HG02938 (cell line): ENCODE measurements at regions not wholly inside any gene's neighbourhood (a gene's known extent, or its start where the extent isn't known, plus 50 kb on each side); places are given as distances from the start of the nearest gene placed in this dataset.

Experiments used
- ATAC-seq: cut with Tn5 transposase; IDR thresholded peaks from one replicate; pipeline ENCODE4 v1.9.1; 2021; ENCODE audit warnings: mild to moderate bottlenecking, moderate library complexity; ENCODE audit not compliant: unreplicated experiment

DNA sequence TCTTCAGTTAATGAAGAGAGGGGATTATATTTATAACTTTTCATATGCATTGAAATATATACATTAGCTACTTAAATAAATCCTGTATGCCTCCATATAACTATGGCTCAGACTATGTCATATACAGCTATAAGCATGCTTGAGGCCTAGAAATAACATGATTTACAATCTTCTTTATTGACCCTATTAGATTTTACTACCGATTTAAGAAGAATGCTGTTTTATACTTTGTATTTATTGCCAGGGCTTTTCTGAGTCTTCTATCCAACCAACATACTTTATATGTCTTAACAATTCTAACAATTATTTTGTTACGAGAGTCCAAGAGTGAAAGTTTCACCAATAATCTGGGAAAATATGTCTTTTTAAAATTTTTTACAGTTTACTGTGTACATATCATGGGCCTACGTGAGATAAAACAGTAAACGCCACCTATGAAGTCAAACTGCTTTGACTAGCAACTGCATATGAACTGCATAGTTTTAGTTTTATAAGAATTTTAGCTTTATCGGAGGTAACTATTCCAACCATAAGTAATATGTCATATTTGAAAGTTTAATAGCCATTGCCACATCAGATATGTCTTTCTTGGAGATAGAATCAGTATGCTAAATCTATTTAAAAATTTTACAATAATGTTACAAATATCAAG lies 861.0 kb downstream of the USP25 start:
- no peak for ATAC-seq

DNA sequence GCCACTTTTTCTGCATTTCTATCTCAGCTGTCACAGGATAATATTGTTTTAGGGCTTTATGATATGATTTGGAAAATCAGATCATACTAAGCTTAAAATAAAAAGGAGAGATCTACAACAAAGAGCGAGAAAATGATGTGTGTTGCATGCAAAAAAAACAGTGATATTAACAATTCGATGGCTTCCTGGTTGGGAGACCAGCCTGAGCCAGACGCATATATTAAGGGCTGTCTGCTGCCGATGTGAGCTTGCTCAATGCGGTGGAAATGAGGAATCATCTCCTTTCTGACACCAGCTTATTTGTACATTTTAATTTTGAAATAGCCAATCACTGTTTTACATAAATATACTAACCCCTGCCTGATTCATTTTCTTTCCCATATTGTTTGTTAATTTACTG lies 862.6 kb downstream of the USP25 start:
- no peak for ATAC-seq

DNA sequence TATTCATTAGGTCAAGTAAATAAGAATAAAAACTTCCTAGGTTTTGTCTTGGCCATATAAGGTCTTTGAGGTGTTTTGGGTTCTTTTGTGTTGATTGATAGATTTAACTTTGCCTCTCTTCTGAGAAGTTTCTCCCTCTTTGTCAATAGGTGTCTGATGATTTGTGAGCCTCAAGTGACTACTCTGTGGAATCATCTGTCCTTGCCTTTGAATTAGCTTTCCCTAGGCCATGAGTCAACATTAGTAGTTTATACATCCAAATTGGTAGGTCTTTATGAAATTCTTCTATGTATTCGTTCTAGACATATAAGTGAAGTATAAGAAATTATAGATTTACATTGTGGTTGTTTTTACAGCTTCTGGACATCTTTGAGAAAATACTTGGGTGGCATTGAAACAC lies 864.4 kb downstream of the USP25 start:
- no peak for ATAC-seq

DNA sequence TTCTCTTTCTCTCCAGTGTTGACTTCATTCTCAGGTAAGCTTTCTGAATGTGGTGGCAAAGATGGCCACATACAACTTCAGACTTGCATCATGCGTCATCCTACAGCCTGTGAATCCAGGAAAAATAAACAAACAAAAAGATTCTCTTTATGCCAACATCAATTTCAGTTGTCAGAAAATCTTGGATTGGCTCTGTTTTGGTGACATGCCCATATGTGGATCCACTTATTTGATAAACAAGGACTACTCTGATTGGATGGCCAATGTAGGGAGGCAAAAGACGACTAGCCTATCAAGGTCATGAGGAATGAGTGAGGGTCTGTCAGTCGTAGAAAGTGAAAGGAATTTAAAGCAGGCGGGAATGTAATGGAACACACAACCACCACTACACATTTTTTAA lies 866.6 kb downstream of the USP25 start:
- ATAC-seq = no peak

DNA sequence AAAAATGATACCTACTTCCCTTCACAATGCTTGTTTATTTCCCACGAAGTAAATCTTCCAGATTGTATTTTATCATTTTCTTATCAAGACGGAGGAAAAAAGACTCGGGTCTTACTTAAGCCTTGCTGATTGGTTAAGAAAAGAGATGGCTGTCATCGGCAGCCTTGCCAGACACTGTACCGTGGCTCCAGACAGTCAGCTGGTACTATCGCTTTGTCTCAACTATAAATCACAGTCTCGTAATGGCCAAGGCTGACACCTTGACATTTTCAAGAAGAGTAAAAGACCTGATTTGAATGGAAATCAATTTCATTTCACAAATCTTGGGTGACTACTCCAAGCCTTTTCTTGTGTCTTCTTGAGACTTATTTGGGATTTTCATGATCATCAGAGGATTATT lies 868.0 kb downstream of the USP25 start:
- no peak for ATAC-seq

DNA sequence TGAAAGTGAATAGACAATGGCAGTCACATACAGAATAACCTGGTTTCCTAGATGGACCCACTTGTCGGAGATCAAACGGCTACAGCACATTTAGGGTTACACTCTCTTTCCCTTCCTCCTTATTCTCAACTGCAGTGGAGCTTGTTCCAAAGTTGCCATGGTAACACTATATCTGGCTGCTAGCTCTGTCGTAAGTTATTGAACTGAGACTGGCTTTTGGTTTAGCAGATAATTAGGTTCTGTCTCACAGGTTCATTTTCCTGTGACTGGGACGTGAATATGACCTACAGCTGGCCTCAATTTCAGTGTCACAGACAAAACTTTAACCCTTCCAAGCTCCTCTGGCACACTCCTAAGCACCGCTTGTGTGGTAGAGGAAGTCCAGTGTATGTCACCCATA lies 875.8 kb downstream of the USP25 start:
- no peak for ATAC-seq

DNA sequence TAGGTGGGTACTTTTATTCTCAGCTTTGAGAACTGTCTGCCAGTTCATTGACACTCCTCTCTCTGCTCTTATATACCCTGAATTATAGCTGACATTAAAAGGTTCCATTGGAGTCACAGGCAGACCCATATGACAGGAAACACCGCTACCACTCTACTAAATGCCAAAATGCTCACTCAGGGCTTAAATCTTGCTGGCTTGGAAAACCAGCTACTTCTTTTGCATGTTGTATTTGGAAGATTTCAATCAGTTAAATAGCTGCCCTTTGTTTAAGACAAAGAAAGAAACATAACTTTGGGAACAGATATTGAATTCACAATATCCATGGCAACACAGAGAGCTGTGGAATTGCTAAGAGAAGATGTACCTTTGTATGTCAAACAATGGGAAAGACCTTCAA lies 876.5 kb downstream of the USP25 start:
- ATAC-seq = no peak

DNA sequence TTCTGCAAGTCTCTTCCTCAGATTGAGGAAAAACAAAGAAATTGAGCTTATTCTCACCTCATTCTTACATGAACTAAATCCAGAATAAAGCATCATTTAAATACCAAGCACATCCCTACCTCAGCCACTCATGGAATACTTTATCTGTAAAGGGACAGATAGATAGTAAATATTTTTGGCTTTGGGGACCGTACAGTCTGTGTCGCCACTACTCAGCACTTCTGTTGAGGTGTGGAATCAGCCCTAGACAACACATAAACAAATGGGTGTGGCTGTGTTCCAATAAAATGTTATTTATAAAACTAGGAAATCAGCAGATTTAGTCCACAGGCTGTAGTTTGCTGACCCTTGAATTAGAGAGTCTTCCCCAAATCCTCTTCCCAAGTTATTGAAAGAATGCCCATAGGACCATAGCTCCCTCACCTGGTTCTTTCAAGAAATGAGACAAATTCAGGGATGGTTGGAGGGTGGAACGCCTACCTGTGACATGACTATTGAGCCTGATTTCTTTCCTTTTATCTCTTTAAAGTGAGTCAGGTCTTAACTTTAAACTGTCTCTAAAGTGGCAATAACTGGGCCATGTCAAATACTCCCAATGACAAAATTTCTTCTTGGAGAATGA lies 878.5 kb downstream of the USP25 start:
- no peak for ATAC-seq

DNA sequence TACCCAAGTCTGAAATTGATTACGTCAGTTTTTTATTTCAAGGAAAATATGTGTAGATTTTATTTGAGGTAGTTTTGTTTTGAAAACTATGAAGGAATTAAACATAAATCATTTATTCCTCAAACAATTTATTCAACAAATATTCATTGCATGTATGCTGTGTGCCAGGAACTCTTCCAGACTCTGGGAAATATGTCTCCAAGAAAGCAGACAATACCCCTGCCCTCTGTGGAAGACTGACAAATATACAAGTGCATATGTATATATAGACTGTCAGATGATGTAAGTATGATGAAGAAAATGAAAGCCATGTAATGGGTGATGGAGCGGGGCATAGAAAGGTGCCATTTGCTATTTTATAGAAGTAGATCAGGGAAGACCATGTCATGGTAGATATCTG lies 889.5 kb downstream of the USP25 start:
- no peak for ATAC-seq

DNA sequence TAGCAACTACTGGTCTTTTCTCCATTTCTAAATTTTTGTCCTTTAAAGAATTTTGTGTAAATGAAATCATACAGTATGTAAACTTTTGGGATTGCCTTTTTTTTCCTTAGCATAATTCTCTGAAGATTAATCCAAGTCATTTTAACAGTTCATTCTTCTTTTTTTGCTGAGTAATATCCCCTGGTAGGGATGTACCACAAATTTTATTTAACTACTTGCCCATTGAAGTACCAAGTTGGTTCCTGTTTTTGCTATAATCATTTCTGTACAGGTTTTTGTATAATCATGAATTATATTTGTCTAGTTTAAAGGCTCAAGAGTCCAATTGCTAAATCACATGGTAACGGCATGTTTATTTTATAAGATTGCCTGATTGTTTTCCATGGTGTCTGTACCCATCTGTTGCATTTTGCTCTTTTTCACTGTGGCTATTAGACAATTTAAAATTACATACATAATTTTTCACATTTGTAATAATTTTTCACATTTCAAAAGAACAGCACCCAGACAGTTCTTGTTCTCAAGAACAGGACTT lies 891.1 kb downstream of the USP25 start:
- no peak for ATAC-seq

DNA sequence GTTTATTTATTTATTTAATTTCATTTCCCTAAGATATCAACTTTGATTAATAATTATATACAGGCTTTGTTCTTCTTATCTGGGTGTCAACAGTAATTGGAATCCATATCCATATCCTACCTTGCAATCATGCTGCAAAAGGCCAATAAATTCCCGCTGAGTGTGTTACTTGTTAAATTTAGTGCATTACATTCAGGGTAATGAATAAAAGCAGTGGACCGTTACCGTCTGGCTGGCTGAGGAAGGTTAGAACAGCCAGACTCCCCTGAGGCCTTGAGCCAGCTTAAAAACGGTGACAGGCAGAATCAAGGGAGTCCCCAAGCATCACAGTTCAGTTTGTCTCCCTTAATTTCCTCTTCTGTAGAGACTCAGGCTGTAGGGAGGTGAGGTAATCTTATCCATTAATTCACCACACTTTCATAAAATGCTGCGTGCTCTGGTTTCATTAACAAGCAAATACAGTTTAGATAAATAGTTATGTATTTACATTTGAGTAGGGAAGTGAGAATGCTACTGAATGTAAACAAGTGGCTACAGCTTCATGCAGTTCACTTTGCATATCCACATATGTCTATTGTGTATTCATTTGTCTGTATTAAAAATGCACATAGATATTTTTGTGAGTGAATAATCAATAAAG lies 888.2 kb upstream of the CXADR start:
- no peak for ATAC-seq

DNA sequence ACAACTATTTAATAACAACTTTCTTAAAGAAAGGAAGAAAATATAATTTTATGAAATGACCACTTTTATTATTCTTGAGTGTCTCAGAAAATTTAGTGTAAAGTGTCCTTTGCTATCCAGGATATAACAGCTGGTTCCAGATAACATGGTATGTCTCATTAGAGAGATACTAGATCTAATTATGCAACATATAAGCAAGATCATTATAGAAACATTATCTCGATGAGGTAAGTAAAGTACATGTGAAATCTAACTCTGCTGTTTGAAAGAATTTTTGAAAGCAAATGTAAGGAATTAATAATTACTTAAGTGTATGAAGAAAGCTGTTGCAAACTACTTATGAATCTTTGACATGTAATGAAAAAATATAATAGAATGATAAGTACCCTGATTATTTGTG lies 887.4 kb upstream of the CXADR start:
- no peak for ATAC-seq

DNA sequence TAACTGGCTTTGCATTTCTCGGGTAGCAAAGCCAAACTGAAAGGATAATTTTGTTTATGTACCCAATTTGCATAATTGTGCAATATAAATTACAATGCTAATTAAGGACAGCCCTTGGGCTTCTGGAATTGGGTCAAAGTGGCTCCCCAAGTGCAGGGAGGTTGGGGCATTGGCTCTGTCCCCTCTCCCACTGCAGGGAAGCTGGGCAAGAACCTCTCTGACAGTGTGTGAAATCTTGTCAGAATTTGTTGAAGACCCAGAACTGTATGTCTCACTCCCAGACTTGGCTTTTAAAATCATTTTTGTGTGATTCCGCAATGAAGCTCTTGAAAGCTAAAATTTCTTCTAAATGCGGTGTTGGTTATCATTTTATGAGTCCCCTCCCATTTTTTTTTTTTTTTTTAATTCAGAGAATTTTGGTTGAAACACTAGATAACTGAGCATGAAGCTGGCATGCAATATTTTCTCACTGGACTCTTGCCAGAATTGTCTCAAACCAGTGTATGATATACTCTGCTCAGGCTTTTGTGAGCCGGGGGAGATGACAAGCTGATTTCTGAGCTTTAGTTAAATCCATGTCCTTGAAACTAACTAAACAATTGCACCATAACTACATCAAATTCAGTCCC lies 878.9 kb upstream of the CXADR start:
- ATAC-seq = no peak

DNA sequence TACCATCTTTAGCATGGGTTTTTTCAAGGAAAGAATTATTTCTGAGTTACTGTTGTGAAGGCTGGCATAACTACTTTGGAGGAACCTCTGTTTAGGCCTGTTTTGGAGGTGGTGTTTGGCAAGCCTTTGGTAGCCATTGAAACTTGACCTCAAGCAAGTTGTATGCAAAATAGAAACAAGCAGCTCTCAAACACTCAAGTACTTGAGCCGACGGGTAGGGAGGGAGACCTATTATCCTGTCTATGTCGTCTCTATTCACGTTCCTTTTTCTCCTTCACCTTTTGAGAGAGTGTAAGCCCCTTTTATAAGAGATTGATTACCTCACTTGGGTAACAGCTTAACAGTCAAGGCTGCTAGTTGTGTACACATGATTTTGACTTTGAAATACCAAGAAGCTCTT lies 878.3 kb upstream of the CXADR start:
- ATAC-seq = no peak

DNA sequence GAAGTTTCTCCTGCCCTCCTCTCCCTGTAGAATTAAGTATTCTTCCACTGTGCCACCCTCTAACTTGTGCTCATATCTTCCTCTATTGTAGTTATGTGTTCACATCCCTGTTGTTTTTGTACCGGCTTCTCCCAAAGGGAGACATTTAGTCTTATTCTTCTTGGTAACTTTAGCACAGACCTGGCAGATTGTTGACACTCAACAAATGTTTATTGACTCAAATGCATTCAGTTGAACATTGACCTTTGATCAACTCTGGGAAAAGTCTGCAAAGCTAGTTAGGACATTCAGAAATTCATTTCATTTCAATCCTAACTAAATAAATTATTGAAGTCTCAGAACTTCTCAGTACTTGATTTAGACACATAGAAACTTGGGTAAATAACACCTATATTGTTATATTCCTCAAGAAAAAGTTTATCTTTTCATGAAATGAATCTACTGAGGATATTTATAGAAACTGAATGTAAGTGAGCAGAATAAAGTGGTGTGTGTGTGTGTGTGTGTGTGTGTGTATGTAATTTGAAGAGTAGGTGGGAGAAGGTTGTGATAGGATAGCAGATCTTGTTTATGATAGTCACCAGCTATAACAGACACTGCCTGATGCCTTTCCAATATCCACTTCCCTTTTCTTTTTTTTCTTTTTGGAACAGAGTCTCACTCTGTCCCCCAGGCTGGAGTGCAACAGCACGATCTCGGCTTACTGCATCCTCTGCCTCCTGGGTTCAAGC lies 872.4 kb upstream of the CXADR start:
- no peak for ATAC-seq

DNA sequence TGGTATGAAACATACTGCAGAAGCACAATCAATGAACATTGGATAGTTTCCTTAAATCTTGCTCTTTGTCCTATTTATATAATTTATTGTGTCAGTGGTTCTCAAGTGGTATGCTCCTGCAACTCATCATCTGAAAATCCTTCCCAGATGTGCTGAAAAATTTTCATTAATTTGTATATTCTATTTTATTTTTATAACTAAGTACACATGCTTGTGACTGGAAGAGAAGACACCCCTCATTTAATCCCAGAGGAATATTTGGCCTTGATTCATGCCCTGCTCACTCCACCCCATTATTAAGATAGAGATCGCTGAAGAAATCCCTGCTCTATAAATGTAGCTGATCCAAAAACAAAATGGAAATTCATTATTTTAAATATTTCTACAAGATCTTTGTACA lies 870.5 kb upstream of the CXADR start:
- ATAC-seq = no peak

DNA sequence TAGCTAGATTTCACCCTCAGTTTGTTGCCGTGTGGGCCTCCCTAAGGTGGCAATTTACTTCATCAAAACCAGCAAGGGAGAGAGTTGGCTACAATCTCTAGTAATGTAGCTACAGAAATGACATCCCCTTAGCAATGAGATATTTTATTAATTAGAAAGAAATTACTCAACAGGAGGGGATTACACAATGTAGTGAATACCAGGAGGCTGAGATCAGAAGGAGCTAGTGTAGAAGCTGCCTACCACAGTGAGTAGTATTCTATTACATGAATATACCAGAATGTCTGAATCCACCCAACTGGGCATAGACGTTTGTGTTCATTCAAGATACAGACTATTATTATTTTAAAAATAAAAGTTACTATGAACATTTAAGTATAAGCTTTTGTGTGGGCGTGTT lies 868.2 kb upstream of the CXADR start:
- no peak for ATAC-seq

DNA sequence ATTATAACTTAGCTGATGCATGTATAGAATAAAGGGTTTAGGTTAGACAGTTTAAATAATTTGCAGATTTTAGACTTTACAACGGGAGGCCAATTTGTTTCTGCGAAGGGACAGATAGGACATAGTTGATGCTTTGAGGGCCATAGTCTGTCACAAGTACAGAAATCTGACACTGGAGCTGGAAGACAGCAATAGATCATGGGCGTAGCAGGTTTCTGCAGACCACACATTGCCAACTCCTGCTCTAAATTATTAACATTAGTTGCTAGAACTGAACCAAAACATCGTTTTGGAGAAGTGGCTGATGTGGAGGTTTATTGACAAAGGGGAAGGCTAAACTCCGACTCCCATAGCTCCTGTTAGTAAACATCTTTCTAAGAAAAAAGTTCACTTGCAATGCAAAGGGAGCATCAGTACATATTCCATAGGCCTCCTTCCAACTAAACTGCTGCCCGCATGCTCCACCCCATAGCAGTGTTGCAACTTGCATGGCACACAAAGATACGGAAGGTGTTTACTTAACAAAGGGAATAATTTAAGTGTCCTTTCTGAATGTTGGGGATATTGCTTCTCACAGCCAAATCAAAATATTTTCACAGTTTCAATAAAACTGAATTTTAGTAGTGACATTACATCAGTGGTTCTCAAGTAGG lies 862.0 kb upstream of the CXADR start:
- no peak for ATAC-seq

DNA sequence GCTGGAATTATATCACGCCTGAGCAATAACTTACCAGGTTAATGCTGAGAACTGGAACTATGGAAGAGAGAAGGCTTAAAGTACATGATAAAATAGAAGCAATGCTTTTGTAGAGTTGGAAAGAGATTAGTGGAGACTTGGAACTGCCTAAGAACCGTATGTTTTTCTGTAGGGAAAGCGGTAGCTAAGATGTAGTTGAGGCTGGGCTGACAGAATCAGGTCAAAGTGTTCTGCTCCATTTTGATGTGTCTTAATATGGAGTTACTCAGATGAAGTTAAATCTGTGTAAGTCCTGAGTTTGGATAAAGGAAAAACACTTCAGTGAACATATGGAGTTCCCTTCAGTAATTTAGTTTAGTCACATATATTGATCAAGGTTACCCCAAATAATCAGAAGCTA lies 860.9 kb upstream of the CXADR start:
- ATAC-seq = no peak

DNA sequence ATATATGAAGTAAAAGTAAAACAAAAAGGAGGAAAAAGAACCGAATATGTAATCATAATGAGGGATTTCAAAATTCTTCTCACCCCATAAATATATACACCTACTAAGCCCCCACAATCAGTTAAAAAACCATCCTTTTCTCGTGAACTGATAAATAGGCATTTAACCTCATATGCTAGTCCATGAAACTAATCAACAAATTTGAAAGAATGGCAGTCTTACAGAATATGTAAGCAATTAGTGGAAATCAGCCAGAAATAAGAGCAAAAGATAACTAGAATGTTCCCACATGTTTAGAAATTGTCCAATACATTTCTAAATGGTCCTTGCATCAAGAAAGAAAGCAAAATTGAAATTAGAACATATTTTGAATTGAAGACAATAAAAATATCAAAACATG lies 849.4 kb upstream of the CXADR start:
- ATAC-seq = no peak

DNA sequence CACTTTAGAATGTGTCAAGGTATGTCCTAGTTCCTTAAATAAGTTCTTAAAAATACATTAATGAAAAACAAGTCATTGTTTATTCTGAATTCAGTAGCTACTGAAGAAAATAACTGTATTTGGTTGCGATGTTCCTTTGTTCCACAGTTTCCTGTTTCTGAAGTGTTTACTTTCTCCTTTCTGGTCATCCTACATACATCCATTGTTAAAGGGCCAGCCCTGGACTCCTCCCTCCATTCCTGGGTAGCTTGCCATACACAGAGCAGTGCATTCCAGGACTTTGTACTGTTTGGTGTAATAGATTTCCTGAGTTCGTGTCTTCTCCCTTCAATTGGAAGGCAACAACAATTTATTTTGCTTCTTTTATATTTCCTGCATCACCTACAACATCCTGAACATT lies 845.4 kb upstream of the CXADR start:
- ATAC-seq = no peak
